LNCaP clone FGC (cell line): ENCODE measurements at regions not wholly inside any gene's neighbourhood (a gene's known extent, or its start where the extent isn't known, plus 50 kb on each side); places are given as distances from the start of the nearest gene placed in this dataset.

Experiments
- DNase-seq: peaks from one replicate; pipeline ENCODE4 v3.0.0-alpha.2; 2011; ENCODE audit warnings: low read depth
- H3K4me3 ChIP-seq: 2 replicates; pipeline ENCODE4 v1.5.1; 2011; ENCODE audit warnings: mild to moderate bottlenecking, low read depth, low read length, control low read depth
- TF ChIP-seq, protein P1 (sequence below): IDR thresholded peaks from 2 replicates; pipeline ENCODE4 v1.5.1; 2012; ENCODE audit warnings: mild to moderate bottlenecking; ENCODE audit not compliant: control insufficient read depth, insufficient read depth; ENCODE audit errors: extremely low read depth

DNA sequence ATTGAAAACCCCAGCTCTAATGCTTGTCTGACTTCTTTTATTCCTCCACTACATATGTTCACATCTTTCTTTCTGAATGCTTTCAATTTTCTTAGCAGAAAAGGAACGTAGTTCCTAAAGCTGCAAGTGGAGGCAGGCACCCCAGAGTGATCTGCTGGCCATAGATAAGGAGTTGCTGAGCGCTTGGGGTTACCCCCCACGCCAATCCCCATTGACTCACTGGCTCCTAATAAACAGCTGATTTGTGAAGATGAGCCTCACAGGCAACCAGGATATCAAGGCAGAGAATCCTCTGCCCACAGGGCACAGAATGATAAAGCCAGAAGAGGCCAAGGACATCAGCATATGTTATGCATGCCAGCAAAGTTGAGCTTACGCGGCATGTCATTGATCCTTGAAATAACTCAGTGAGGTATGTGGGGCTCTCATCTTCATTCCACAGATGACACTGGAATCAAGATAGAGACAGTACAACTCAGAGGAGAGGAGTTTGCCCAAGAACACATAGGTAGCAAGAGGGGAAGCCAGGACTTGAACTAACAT is 129.1 kb upstream of the PTPRT start:
- TF ChIP-seq, protein P1, sequence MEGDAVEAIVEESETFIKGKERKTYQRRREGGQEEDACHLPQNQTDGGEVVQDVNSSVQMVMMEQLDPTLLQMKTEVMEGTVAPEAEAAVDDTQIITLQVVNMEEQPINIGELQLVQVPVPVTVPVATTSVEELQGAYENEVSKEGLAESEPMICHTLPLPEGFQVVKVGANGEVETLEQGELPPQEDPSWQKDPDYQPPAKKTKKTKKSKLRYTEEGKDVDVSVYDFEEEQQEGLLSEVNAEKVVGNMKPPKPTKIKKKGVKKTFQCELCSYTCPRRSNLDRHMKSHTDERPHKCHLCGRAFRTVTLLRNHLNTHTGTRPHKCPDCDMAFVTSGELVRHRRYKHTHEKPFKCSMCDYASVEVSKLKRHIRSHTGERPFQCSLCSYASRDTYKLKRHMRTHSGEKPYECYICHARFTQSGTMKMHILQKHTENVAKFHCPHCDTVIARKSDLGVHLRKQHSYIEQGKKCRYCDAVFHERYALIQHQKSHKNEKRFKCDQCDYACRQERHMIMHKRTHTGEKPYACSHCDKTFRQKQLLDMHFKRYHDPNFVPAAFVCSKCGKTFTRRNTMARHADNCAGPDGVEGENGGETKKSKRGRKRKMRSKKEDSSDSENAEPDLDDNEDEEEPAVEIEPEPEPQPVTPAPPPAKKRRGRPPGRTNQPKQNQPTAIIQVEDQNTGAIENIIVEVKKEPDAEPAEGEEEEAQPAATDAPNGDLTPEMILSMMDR, result no peak
- no peak overlapping the region for H3K4me3 ChIP-seq
- no peak for DNase-seq

DNA sequence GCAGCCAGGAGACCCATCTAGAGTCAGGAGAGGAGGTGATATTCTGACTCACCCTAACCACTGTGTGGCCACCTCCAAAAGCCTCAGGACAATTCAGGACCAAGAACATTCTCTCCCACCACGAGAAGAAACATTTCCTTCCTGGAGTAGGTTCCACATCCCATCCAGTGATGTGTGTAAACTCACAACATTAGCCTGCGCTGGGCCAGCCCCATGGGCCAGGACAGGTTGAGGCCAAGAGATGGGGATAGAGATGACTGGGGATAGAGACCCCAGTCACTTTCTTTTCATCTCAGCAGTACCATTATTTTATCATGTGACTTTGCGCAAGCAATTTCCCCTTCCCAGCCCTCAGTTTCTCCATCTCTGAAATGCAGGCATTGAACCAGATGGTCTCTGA is 126.6 kb upstream of the PTPRT start:
- no peak for DNase-seq
- TF ChIP-seq, protein P1, result no peak
- H3K4me3 ChIP-seq, result no peak overlapping the region

DNA sequence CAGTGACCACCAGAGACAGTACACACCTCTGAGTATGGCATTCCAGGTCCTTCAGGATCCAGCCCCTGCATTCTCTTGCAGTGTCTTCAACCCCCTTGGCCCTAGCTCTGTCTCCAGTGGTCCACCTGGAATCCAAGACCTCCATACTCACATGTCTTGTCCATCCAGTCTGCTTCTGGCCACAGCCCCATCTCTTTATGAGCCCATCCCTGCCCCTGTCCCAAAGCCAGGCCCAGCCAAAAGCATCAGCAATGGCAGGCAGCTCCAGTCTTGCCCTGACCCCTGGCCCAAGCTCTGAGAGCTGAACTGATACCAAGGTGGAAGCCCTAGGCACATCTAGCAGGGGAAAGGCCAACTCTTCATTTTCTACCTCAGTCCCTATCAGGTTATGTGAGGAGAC is 119.6 kb upstream of the PTPRT start:
- TF ChIP-seq, protein P1, result no peak

DNA sequence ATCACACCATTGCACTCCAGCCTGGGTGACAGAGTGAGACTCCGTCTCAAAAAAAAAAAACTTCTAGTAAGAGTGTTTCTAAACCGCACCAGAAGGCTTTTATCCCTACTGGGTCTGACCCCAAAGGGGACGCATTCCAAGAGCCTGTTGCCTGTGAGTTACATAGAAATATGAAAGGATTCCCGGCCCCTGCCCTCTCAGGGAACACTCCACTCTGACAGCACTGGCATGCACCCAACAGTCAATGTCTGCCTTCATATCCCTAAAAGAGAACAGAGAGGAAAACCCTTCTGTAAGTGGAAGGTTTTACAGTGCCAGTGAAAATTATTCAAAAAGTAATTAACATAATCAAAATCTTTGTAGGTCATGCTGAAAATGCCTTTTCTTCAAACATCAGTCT is 117.1 kb upstream of the PTPRT start:
- no peak for DNase-seq
- TF ChIP-seq, protein P1, result no peak
- no peak overlapping the region for H3K4me3 ChIP-seq

More for the DNA sequence above, 119.6 kb upstream of the PTPRT start:
- no peak for DNase-seq
- H3K4me3 ChIP-seq, result no peak overlapping the region

DNA sequence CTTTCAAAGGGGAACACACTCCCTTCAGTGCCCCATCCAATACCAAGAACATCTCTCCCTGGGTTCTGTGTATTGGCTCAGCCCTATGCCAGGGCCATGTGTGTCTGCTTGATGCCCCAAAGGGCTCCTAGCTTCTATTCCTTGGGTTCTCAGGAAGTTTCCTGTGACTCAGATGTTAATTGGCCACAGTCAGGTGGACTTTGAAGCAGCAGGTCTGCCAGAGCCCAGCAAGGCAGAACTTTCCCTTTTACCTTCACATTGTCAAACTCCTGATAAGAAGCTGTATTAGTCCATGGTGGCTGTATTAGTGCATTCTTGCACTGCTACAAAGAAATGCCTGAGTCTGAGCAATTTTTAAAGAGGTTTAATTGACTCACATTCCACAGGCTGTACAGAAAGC is 116.0 kb upstream of the PTPRT start:
- no peak for DNase-seq
- no peak overlapping the region for H3K4me3 ChIP-seq
- TF ChIP-seq, protein P1, result no peak

DNA sequence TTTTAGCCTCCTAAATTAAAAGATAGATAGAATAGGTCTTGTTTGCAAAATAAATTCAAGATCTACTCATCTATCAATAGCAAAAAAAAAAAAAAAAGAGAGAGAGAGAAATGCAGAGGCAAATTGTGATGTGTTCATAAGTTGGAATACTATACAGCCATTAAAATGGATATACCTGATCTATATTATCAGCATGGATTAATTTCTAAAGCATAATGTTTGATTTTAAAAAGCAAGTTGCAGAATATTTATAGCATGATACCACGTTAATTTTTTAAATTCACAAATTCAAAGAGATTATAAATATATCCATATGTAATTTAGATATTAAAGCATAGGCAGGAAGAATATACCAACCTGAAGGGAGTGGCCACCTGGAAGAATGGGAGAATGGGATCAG is 114.9 kb upstream of the PTPRT start:
- DNase-seq, result no peak
- H3K4me3 ChIP-seq, result no peak overlapping the region
- TF ChIP-seq, protein P1, result no peak

DNA sequence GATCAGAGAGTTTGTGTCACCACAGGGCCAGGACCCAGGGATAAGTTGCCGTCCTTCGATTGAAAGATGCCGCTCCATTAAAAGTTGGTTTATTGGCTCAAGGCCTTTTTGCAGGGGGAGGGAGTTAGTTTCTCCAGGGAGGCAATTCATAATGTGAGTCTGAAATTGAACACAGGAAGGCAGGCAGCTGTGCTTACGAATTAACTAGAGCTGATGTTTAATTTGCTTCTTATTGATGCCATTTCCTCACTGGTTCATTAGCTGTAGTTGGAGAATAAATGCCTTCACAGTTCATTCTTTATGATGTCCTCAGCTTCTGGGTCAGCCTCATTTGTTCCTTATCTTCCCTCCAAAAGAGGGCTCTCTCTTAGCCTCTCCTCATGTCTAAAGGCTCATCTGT is 113.2 kb upstream of the PTPRT start:
- TF ChIP-seq, protein P1, result no peak
- no peak for DNase-seq
- no peak overlapping the region for H3K4me3 ChIP-seq
